ENCODE measurements at regions not wholly inside any gene's neighbourhood (a gene's known extent, or its start where the extent isn't known, plus 50 kb on each side); places are given as distances from the start of the nearest gene placed in this dataset.

- no peak for TF ChIP-seq CTCF (IDR thresholded peaks at IDR 0.05)
- TF ChIP-seq POLR2A (IDR thresholded peaks at IDR 0.05) = no peak
Observed at GRCh38 chr4:103424853-103425252, 226.7 kb upstream of the CENPE start.
